HG02678 (cell line): ENCODE measurements at regions not wholly inside any gene's neighbourhood (a gene's known extent, or its start where the extent isn't known, plus 50 kb on each side); places are given as distances from the start of the nearest gene placed in this dataset.

Experiments used
- ATAC-seq: cut with Tn5 transposase; IDR thresholded peaks from one replicate; pipeline ENCODE4 v1.9.1; 2021; ENCODE audit warnings: mild to moderate bottlenecking, moderate library complexity; ENCODE audit not compliant: unreplicated experiment

DNA sequence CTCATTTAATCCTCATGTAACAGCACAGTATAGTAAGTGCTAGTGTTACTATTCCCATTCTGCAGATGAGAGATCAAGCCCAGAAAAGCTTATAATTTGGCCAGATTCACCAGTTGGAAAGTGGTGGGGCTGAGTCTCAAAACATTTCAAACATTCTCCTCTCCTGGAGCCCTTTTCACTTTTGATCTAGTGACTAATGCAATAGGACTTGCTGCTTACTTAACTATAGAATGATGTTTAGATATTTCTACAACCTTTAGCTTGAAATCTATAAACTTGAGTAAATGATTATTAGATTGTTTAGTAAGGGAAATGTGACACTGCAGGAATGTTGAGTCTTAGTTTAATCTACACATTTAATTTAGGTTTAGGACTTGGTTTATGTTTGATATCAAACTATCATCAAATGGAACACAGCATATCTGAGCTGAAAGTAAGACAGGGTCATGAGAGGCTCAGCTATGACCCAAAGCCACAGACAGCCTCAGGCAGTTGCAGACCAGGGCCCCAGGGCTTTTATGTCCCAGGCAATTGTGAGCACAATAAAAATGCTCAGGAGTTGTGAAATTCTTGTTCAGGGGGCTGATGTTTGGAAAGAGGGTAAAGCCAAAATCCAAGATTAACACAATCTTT lies 199.5 kb upstream of the HS3ST1 start:
- ATAC-seq, result no peak

DNA sequence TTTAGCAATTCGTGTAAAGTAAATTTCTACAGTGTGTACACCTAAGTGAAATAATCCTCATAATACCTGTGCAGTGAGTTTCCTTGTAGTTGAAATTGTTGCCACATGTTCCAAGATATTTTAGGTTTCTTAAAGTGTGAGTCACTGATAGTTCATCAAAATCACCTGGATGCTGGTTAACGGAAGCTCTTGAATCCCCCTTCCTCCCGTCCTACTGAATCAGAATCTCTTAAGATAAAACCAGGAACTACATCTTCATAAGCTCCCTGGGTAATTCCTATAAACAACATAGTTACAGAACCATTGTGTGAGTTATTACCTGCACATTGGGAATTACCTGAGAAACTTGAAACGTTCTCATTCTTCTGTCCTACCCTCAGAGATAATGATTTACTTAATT lies 197.4 kb upstream of the HS3ST1 start:
- ATAC-seq, result no peak

DNA sequence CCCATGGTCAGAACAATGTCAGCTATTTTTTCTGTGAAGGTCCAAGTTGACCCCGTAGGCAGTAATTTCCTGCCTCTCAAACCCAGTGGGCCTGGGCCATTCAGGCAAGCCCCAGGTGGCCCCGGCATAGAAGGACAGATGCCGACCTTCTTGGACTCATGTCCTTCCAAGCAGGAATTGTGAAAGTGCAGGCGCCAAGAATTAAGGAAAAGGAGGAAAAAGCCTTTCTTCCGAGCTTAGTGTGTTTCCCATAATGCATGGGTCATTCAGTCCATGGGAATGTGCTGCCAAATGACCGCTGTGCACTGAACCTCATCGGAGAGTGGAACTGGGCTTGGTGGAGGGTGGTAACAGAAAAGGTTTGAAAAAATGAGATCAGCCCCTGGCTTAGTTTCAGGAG lies 196.5 kb upstream of the HS3ST1 start:
- no peak for ATAC-seq

DNA sequence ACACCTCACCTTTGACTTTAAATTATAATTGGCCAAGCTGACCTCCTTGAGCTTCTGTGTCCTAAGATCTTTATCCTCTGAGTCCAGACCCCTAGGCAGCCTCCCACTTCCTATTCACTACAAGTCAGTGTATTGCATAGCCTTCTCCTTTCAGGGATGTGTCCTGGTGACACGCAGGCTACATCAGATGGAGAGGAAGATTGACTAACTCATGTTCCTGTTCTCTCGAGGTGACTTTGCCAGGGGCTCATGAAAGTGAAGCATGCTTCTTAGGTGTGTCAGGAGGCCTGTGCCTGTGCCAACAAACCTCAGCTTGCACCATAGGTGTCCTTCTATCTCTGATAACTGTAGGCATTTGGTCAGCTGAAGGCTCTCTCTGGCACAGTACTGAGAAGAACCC lies 195.7 kb upstream of the HS3ST1 start:
- ATAC-seq, result no peak

- ATAC-seq, result no peak
Measured at GRCh38 chr4:11623726-11624037, 195.0 kb upstream of the HS3ST1 start.

DNA sequence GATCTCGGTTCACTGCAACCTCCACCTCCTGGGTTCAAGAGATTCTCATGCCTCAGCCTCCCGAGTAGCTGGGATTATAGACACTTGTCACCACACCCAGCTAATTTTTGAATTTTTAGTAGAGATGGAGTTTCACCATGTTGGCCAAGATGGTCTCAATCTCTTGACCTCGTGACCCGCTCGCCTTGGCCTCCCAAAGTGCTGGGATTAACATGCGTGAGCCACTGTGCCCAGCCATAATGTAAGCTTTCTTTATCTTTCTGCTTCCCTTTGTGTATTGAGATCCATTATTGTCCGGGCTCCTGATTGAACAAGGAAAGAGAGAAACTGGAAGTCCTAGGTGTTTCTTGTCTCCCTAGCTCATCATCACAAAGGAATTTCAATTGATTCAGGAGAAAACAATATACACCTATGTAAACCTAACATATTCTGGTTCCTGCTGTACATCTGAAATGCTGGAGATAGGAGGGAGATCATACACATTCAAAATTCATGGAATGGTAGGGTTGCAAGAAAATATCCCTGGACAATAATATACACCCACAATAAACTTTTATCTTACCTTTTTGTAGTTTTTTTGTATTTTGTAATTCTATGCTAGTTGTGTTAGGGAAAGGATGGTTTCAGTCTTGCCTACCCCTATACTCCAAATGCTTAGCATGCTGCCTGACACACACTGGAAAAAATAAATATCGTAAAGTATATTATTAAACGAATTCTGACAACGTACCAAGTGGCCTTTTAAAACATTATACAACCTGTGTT lies 194.4 kb upstream of the HS3ST1 start:
- ATAC-seq, result no peak

DNA sequence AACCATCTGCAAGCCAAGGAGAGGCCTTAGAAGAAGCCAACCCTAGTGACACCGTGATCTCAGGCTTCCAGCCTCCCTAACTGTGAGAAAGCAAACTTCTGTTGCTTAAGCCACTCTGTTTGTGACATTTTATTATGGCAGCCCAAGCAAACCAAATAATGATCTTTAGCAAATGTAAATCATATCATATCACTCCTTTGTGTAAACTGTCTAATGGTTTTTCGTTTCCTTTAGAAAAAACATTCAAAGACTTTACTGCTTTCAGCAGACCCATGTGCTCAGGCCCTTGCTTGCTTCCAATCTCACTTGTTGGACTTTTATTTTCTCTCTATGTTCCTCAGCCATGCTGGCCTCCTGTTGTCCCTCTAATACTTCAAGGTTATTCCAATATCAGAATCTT lies 192.2 kb upstream of the HS3ST1 start:
- no peak for ATAC-seq

DNA sequence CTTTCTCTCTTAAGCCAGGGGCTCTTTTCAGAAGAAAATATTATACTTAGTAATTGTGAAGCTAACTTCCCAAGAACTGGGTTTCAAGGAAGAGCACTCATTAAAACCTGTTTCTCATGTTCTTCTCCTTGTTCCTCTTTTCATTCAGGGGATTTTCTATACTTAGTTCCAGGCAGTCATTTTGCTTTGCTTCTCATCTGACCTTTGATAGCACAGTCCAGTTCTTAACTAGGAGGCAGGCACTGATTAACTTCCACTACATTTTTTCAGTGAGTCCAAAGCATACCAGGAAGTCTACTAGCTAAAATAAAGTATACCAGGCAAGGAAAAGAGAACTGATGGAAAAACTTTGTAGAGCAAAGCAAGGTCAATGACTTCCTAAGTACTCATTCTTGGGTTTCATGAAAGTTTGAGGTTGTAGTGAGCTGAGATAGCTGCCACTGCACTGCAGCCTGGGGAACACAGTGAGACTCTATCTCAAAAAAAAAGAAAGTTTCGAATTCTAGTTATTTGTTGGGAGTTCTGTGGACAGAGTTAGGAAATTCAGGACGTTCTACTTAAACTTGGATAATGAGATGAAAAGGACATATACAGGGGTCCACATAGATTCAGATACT lies 190.1 kb upstream of the HS3ST1 start:
- ATAC-seq, result no peak

DNA sequence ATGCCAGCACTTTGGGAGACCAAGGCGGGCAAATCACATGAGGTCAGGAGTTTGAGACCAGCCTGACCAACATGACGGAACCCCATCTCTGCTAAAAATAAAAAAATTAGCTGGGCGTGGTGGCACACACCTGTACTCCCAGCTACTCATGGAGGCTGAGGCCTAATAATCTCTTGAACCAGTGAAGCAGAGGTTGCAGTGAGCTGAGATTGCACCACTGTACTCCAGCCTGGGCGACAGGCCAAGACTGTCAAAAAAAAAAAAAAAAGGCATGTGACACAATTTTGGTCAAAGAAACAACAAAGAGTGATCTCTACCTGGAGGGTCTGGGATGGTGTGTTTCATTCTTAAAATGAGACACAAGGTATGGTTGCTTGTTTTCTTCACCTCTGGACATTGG lies 188.2 kb upstream of the HS3ST1 start:
- ATAC-seq, result no peak

GRCh38 chr4:11615601-11616000 lies 186.9 kb upstream of the HS3ST1 start:
- no peak for ATAC-seq

DNA sequence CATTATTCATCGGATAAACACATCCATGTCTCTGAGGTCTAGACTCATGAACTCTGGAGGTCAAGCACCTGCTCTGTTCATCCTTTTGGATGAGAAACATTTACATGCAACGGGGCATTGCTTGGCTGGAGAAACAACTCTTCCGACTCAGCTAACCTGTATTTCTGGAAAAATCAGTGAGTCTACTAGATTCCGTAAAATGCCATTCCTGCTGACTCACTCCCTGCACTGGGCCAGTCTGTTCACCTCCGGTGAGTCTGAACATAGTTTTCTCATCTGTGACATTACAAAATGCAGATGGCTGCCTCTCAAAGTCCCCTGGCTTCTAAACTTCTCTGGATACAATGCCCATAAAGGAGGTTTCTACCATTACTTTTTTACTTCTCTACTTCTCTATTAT lies 185.7 kb upstream of the HS3ST1 start:
- no peak for ATAC-seq

DNA sequence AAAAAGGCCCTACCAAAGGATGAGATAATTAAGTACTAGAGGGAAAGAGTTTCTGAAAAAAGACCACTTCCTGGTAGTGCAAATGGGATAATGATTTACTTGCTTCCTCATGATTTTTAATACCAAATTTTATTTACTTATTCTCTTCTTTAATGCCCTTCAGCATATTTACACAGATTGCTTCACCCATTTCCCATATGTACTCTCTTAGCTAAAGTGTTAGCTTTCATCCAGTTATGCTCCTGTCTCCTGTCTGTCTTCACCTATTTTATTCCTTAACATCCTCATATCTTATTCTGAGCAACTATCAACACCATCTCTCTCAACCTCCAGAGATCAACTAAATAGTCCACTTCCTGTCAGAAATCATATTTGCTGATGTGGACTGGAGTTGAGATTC lies 183.2 kb upstream of the HS3ST1 start:
- ATAC-seq, result no peak

- no peak for ATAC-seq
Measured at GRCh38 chr4:11609751-11610150, 181.1 kb upstream of the HS3ST1 start.

DNA sequence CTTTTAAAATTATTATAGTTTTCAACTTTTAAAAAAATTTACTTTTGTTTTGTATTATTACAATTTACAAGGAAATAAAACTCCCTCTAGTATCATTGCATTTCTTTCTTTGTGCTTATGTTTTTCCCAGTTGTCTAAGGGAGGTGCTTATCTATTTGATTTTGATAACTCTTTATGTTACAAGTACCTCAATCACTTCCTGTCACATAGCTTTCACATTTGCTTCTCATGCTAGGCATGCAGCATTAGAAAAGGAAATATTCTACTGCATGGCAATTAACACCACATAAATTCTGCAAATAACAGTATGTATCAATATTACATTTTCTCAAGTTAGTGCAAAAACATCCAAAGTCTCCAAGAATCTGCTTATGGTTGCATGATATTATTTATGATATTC lies 180.3 kb upstream of the HS3ST1 start:
- ATAC-seq, result no peak

GRCh38 chr4:11606078-11606477 lies 177.4 kb upstream of the HS3ST1 start:
- no peak for ATAC-seq

DNA sequence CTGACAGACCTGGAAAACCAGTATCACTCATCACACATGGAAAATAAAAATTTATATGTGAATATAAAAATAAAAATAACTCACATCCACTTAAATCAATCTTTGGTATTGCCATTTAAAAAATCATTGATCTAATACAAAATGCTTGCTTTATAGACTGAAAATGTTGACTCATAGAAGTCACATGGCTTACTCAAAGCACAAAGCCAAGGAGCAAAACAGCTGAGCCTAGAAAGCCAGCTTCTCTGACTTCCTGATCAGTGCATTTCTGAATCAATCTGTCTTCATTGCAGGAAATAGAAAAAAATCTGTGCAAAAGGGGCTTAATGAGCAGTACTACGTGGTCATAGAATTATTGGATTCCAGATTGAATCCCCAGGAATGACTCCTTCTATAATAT lies 176.9 kb upstream of the HS3ST1 start:
- ATAC-seq, result no peak

GRCh38 chr4:11604821-11605220 lies 176.1 kb upstream of the HS3ST1 start:
- ATAC-seq, result no peak

DNA sequence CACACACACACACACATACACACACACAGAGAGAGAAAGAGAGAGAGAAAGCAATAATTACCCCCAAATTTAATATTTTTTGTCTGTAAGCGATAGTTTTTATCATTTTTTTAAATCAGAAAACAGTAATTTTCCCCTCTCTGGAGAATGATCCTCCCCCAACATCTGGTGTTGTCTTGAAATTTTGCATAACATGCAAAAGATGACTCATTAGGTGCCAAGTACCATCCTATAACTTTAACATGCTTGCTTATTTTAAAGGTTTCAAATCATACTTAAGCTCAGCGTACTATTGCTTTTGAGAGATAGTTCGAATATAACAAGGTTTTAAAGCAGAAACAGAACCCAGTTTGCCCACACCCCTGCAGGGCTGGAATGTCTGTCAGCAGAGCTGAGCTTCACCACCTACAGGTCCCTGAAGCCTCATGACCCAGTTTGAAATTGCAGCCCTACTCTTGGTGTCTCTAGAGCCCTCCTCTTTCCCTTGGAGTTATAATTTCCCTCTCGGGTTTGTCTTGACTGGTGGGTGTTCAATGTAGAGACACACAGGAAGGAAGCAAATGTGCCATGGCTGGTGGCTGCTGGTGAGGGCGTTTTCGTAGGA lies 175.0 kb upstream of the HS3ST1 start:
- ATAC-seq, result no peak

DNA sequence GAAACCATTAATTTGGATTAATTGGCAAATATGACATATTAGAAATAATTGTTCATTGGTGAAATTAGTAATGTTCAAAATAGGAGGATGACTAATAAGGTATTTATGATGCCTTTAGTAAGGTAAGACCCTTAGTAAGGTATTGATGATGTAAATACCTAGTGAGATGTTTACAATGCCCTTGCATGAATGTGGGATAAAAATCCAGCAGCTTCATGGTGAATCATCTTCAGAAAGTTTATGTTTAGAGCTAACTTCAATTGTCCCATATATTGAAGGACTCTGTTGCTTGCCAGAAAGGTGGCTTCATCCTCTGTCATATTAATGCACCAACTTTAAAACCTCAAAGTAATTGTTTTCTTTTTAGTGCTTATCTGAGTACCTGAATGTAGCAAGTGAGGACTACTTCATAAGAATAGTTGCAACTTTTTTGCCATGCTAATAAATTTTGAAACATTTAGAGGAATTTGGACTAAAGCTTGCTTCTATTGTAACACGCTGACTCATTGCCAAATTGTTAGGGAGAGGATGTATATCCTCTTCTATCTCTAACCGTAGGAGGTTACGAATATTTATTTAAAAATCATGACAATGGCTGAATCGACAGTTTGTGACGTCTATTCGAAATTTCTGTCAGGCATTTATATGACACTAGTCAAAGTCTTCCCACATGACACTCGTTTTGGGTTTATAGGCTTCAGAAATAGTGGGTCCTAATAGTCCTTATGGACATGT lies 174.1 kb upstream of the HS3ST1 start:
- ATAC-seq, result no peak

GRCh38 chr4:11599064-11599463 lies 170.4 kb upstream of the HS3ST1 start:
- no peak for ATAC-seq

DNA sequence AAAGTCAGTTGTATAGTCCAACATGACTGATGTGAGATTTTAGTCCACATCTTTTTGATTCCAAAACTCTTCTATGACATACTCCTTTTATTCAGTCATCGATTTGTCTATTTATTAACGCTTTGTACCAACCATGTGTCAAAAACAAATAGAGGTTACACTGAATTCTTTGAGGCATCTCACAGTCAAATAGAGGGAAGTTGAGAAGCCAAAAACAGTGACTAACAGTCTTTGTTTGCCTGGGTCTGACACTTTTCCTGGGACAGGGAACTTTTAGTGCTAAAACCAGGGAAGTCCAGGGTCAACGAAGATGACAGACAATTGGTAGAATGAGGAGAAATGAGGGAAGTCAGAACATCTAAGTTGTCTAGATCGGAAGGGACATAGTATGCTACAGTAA lies 169.9 kb upstream of the HS3ST1 start:
- ATAC-seq, result no peak

GRCh38 chr4:11597506-11597905 lies 168.8 kb upstream of the HS3ST1 start:
- no peak for ATAC-seq
